ENCODE measurements at regions not wholly inside any gene's neighbourhood (a gene's known extent, or its start where the extent isn't known, plus 50 kb on each side); places are given as distances from the start of the nearest gene placed in this dataset.

DNA sequence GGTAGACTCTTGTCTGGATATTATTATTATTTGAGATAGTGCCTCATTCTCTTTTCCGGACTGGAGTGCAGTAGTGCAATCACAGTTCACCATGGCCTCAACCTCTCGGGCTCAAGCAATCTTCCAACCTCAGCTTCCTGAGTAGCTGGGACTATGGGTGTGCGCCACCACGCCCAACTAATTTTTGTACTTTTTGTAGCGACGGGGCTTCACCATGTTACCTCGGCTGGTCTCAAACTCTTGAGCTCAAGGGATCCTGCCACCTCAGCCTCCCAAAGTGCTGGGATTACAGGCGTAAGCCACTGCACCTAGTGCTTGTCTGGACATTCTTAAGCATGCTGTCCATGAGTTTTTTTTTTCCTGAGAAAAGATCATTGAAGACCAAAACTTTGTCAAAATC, 498.9 kb upstream of the RGS6 start:
- TF ChIP-seq, protein P1, sequence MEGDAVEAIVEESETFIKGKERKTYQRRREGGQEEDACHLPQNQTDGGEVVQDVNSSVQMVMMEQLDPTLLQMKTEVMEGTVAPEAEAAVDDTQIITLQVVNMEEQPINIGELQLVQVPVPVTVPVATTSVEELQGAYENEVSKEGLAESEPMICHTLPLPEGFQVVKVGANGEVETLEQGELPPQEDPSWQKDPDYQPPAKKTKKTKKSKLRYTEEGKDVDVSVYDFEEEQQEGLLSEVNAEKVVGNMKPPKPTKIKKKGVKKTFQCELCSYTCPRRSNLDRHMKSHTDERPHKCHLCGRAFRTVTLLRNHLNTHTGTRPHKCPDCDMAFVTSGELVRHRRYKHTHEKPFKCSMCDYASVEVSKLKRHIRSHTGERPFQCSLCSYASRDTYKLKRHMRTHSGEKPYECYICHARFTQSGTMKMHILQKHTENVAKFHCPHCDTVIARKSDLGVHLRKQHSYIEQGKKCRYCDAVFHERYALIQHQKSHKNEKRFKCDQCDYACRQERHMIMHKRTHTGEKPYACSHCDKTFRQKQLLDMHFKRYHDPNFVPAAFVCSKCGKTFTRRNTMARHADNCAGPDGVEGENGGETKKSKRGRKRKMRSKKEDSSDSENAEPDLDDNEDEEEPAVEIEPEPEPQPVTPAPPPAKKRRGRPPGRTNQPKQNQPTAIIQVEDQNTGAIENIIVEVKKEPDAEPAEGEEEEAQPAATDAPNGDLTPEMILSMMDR (conservative IDR thresholded peaks at IDR 0.05), result no peak
- no peak for TF ChIP-seq EZH2 (IDR thresholded peaks at IDR 0.05; ENCODE audit: low read depth)

Measured in PC-9 (cell line).